ENCODE measurements at regions not wholly inside any gene's neighbourhood (a gene's known extent, or its start where the extent isn't known, plus 50 kb on each side); places are given as distances from the start of the nearest gene placed in this dataset.

GRCh38 chr13:79749984-79750551 lies 269.1 kb downstream of the NDFIP2 start:
- Mint-ChIP-seq H3K9me3 (peaks cover 3% of the 10 kb centered on the region), H3K4me1 (no peaks in the 10 kb centered on the region), H3K27ac (no peak overlapping the region), H3K27me3 (no peaks in the 10 kb centered on the region), H3K4me3 (no peak overlapping the region), H3K36me3 (no peaks in the 10 kb centered on the region)
- DNase-seq (ENCODE audit: low spot score in 2 of 2), result no peak
- no peak for ATAC-seq (ENCODE audit: low read depth)

DNA sequence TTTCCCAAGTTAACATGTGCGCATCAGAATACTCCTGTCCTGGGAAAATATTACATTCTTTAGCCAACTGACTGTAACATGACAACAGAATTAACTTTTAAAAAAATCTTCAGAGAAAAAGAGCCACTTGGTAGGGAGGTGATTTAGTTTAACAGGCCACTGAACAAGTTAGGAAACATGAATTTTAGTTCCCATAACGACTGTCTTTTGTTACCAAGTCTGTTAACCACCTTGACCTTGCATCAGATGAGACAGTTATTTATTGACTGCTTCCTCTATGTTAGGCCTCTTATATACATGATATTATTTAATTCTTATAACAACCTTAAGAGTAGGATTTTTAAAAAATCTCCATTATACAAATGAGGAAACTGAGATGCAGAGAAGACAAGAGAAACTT lies 268.6 kb downstream of the NDFIP2 start:
- H3K27me3 Mint-ChIP-seq, result no peaks in the 10 kb centered on the region
- no peak overlapping the region for H3K4me3 Mint-ChIP-seq
- ATAC-seq (ENCODE audit: low read depth) (no peak), DNase-seq (ENCODE audit: low spot score in 2 of 2) (no peak)
- no peaks in the 10 kb centered on the region for H3K36me3 Mint-ChIP-seq
- no peaks in the 10 kb centered on the region for H3K4me1 Mint-ChIP-seq
- no peak overlapping the region for H3K27ac Mint-ChIP-seq
- H3K9me3 Mint-ChIP-seq, result peaks cover 3% of the 10 kb centered on the region

- H3K9me3 Mint-ChIP-seq, result peaks cover 1% of the 10 kb centered on the region
- no peaks in the 10 kb centered on the region for H3K4me1 Mint-ChIP-seq
- DNase-seq (ENCODE audit: low spot score in 2 of 2) (no peak), ATAC-seq (ENCODE audit: low read depth) (no peak)
- no peak overlapping the region for H3K27ac Mint-ChIP-seq
- no peak overlapping the region for H3K4me3 Mint-ChIP-seq
- H3K36me3 Mint-ChIP-seq, result no peaks in the 10 kb centered on the region
- peaks cover 3% of the 10 kb centered on the region for H3K27me3 Mint-ChIP-seq
Measured at GRCh38 chr13:79745081-79745480, 264.1 kb downstream of the NDFIP2 start.

DNA sequence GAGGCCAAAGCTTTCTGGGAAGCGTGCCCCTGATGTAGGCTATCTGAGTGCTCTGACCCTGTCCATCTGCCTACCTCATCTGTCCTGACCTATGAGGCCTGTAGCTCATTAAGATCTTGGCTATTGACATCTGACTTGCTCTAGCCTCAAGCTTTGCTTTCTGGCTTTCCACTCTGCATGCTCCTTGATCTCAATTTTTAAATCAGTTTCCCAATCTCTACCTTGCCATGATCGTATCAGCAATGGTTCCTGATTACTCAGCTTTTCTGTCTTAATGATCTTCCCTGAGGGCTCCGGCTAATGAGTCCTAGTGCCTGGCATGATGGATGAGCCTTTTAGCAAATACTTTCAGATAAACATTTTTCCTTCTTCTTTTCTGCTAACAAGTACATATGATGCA lies 262.0 kb downstream of the NDFIP2 start:
- H3K4me1 Mint-ChIP-seq, result no peaks in the 10 kb centered on the region

GRCh38 chr13:79740991-79741390 lies 260.0 kb downstream of the NDFIP2 start:
- H3K27me3 Mint-ChIP-seq, result peaks cover 3% of the 10 kb centered on the region

More for the DNA sequence above, 262.0 kb downstream of the NDFIP2 start:
- DNase-seq (ENCODE audit: low spot score in 2 of 2) (no peak), ATAC-seq (ENCODE audit: low read depth) (no peak)
- Mint-ChIP-seq H3K9me3 (no peaks in the 10 kb centered on the region), H3K4me3 (no peak overlapping the region), H3K27me3 (peaks cover 3% of the 10 kb centered on the region), H3K27ac (no peak overlapping the region), H3K36me3 (no peaks in the 10 kb centered on the region)

DNA sequence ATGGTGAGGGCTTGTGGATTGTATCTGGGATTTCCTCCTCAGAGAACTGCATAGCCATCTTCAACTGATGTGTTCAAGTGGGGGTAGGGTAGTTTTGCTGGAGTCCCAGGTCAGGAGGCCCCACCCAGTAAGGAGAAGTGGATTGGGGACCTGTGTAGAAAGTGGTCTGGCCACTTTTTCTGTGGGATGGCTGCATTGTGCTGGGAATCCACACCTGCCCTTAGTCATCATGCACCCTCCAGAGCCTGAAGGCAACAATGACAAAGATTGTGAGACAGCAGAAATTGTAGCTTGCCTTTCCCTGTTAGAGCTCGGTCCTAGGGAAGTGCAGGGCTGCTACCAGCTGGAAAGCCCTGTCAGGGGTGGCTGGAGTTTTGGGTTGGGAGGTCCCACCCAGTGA lies 255.4 kb downstream of the NDFIP2 start:
- no peaks in the 10 kb centered on the region for H3K4me1 Mint-ChIP-seq
- DNase-seq (ENCODE audit: low spot score in 2 of 2) (no peak), ATAC-seq (ENCODE audit: low read depth) (no peak)
- no peaks in the 10 kb centered on the region for H3K36me3 Mint-ChIP-seq
- H3K9me3 Mint-ChIP-seq, result peaks cover 5% of the 10 kb centered on the region
- no peak overlapping the region for H3K27ac Mint-ChIP-seq
- peaks cover 3% of the 10 kb centered on the region for H3K27me3 Mint-ChIP-seq
- H3K4me3 Mint-ChIP-seq, result no peak overlapping the region

More at GRCh38 chr13:79740991-79741390, 260.0 kb downstream of the NDFIP2 start:
- H3K4me3 Mint-ChIP-seq, result no peak overlapping the region
- ATAC-seq (ENCODE audit: low read depth), result no peak
- H3K4me1 Mint-ChIP-seq, result no peaks in the 10 kb centered on the region
- H3K36me3 Mint-ChIP-seq, result no peaks in the 10 kb centered on the region
- DNase-seq (ENCODE audit: low spot score in 2 of 2), result no peak
- no peaks in the 10 kb centered on the region for H3K9me3 Mint-ChIP-seq
- no peak overlapping the region for H3K27ac Mint-ChIP-seq

- Mint-ChIP-seq H3K36me3 (no peaks in the 10 kb centered on the region), H3K4me1 (no peaks in the 10 kb centered on the region), H3K27ac (no peak overlapping the region), H3K9me3 (peaks cover 5% of the 10 kb centered on the region), H3K4me3 (no peak overlapping the region), H3K27me3 (no peaks in the 10 kb centered on the region)
- DNase-seq (ENCODE audit: low spot score in 2 of 2) (no peak), ATAC-seq (ENCODE audit: low read depth) (no peak)
Measured at GRCh38 chr13:79735228-79735627, 254.3 kb downstream of the NDFIP2 start.

GRCh38 chr13:79727086-79727485 lies 246.1 kb downstream of the NDFIP2 start:
- Mint-ChIP-seq H3K9me3 (peaks cover 4% of the 10 kb centered on the region), H3K36me3 (no peaks in the 10 kb centered on the region), H3K27me3 (no peaks in the 10 kb centered on the region), H3K4me1 (no peaks in the 10 kb centered on the region), H3K27ac (no peak overlapping the region), H3K4me3 (no peak overlapping the region)
- no peak for DNase-seq (ENCODE audit: low spot score in 2 of 2)
- no peak for ATAC-seq (ENCODE audit: low read depth)

- Mint-ChIP-seq H3K36me3 (no peaks in the 10 kb centered on the region), H3K27ac (no peak overlapping the region), H3K4me3 (no peak overlapping the region), H3K27me3 (no peaks in the 10 kb centered on the region), H3K4me1 (no peaks in the 10 kb centered on the region), H3K9me3 (peaks cover 4% of the 10 kb centered on the region)
- DNase-seq (ENCODE audit: low spot score in 2 of 2) (no peak), ATAC-seq (ENCODE audit: low read depth) (no peak)
Measured at GRCh38 chr13:79725841-79726240, 244.9 kb downstream of the NDFIP2 start.

GRCh38 chr13:79724348-79725103 lies 243.6 kb downstream of the NDFIP2 start:
- H3K4me1 Mint-ChIP-seq, result no peaks in the 10 kb centered on the region
- no peak for DNase-seq (ENCODE audit: low spot score in 2 of 2)
- H3K27me3 Mint-ChIP-seq, result no peaks in the 10 kb centered on the region
- no peaks in the 10 kb centered on the region for H3K36me3 Mint-ChIP-seq
- H3K4me3 Mint-ChIP-seq, result no peak overlapping the region
- no peak overlapping the region for H3K27ac Mint-ChIP-seq
- no peak for ATAC-seq (ENCODE audit: low read depth)
- peaks cover 2% of the 10 kb centered on the region for H3K9me3 Mint-ChIP-seq

GRCh38 chr13:79723519-79724024 lies 242.6 kb downstream of the NDFIP2 start:
- Mint-ChIP-seq H3K27me3 (no peaks in the 10 kb centered on the region), H3K27ac (no peak overlapping the region), H3K36me3 (no peaks in the 10 kb centered on the region), H3K4me3 (no peak overlapping the region), H3K9me3 (peaks cover under 1% of the 10 kb centered on the region), H3K4me1 (no peaks in the 10 kb centered on the region)
- no peak for DNase-seq (ENCODE audit: low spot score in 2 of 2)
- ATAC-seq (ENCODE audit: low read depth), result no peak

DNA sequence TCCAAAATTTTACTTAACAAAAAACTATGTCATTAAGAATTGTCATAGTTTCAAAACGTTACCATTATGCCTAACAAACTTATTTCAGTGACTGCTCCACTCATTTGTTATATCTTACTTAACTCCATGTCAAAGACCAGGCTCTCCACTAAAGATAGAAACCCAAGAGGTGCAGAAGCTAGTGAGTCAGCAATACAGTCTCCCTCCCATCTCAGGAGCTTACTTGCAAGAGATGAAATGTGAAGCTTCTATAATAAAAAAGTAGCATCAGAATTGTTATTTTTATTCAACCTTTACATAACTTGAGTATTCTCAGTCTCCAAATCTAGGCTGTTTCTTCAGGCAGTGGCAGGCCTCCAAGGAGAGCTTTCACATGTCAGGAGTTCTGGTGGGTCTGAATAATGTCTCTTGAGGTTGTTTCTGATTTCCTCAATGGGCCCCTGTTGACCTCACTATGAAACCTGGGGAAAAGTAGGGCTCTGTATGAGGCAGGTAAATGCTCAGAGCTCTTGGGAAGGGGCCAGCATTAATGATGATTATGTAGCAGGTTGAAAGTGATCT lies 242.0 kb downstream of the NDFIP2 start:
- no peaks in the 10 kb centered on the region for H3K27me3 Mint-ChIP-seq
- H3K9me3 Mint-ChIP-seq, result peaks cover 4% of the 10 kb centered on the region
- no peak overlapping the region for H3K4me3 Mint-ChIP-seq
- no peaks in the 10 kb centered on the region for H3K36me3 Mint-ChIP-seq
- no peaks in the 10 kb centered on the region for H3K4me1 Mint-ChIP-seq
- no peak for DNase-seq (ENCODE audit: low spot score in 2 of 2)
- no peak for ATAC-seq (ENCODE audit: low read depth)
- no peak overlapping the region for H3K27ac Mint-ChIP-seq

DNA sequence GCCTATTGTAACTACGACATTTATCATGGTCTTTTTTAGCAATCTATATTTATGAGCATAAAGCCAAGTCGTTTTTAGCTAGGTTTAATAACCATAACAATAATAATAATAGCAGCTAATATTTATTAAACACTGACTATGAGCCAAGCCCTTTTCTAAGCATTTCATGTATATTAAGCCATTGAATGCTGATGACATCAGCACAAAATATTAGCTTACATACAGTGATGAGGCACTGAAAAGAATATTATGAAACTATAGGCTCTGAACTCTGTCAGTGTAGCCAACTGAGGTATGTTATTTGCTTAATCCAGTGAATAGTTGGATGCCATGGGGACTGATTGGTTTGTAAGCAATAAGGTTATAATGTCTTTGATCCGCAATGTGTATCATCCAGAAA lies 235.2 kb downstream of the NDFIP2 start:
- H3K9me3 Mint-ChIP-seq, result peaks cover 4% of the 10 kb centered on the region
- DNase-seq (ENCODE audit: low spot score in 2 of 2), result no peak
- peaks cover 3% of the 10 kb centered on the region for H3K27me3 Mint-ChIP-seq
- no peak overlapping the region for H3K4me3 Mint-ChIP-seq
- ATAC-seq (ENCODE audit: low read depth), result no peak
- no peak overlapping the region for H3K27ac Mint-ChIP-seq
- H3K36me3 Mint-ChIP-seq, result no peaks in the 10 kb centered on the region
- H3K4me1 Mint-ChIP-seq, result no peaks in the 10 kb centered on the region

GRCh38 chr13:79711631-79712030 lies 230.7 kb downstream of the NDFIP2 start:
- ATAC-seq (ENCODE audit: low read depth) (no peak), DNase-seq (ENCODE audit: low spot score in 2 of 2) (no peak)
- H3K4me1 Mint-ChIP-seq, result no peaks in the 10 kb centered on the region
- no peak overlapping the region for H3K27ac Mint-ChIP-seq
- no peak overlapping the region for H3K4me3 Mint-ChIP-seq
- H3K36me3 Mint-ChIP-seq, result no peaks in the 10 kb centered on the region
- H3K27me3 Mint-ChIP-seq, result peaks cover 3% of the 10 kb centered on the region
- no peaks in the 10 kb centered on the region for H3K9me3 Mint-ChIP-seq

All from memory B cell (primary cell).